HG03442 (cell line): ENCODE measurements at regions not wholly inside any gene's neighbourhood (a gene's known extent, or its start where the extent isn't known, plus 50 kb on each side); places are given as distances from the start of the nearest gene placed in this dataset.
"Not testable (repeated sequence)": the region's sequence is repeated elsewhere in the genome, so short reads cannot be mapped to it uniquely, and the experiment has no call there.

ENCODE experiments used
- ATAC-seq: cut with Tn5 transposase; IDR thresholded peaks from one replicate; pipeline ENCODE4 v1.9.1; 2021; ENCODE audit warnings: mild to moderate bottlenecking, moderate library complexity; ENCODE audit not compliant: unreplicated experiment

GRCh38 chr13:71382285-71382684, 484.7 kb downstream of the DACH1 start:
- no peak for ATAC-seq

GRCh38 chr13:71380191-71380590, 486.8 kb downstream of the DACH1 start:
- ATAC-seq: no peak

GRCh38 chr13:71378961-71379905, 487.8 kb downstream of the DACH1 start:
- ATAC-seq: no peak

GRCh38 chr13:71374471-71375049, 492.4 kb downstream of the DACH1 start:
- ATAC-seq: no peak

- no peak for ATAC-seq
Measured at GRCh38 chr13:71368336-71368735, 498.7 kb downstream of the DACH1 start.

DNA sequence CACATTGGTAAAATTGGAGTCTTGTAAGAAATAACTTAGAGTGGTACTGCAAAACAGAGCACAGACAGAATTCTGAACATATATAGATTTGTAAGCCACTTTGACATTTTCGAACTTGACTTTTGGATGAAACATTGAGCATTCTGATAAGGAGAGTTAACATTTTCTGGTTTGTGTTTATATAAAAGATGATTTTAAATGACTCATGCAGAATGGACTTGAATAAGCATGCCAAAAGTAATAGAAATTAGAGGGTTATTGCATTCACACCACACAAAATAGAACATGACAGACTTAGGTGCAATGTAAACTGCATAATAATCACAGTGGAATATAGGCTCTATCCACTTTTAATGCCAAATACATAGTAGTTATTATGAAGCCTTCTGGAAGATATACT, 507.0 kb downstream of the DACH1 start:
- no peak for ATAC-seq

DNA sequence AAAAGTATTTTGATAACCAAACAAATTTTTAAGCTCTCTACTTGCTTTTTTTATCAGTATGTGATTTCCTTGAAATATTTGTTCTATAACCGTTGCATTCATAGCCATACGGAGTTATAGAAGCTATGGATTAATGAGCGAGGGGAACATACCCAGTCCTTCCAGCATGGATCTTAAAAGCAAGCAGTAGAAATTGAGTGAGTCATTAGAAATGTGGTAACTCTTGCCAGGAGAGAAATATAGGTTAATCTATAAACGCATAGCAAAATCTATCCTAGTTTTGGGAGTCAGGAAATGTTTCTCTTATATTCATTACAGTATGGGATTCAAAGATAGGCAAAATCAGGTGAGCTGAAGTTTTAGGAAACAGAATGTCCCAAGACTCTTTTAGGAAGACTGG, 507.4 kb downstream of the DACH1 start:
- no peak for ATAC-seq

DNA sequence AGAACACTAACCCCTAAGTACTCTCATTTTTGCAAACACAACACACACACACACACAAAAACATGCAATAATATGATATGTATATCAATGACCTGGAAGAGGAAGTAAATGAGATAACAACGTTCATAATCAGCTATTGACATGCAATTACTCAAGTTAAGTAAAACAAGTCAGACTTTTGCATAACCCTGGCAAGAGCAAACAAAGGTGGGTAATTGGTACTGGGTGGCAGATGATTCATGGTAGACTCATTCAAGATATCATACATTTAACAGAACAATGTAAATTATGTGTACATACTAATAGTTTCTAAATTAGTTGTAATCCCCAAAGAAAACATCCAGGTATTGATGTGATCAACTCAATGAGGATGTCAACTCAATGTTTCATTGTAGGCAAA, 508.8 kb downstream of the DACH1 start:
- ATAC-seq: no peak

DNA sequence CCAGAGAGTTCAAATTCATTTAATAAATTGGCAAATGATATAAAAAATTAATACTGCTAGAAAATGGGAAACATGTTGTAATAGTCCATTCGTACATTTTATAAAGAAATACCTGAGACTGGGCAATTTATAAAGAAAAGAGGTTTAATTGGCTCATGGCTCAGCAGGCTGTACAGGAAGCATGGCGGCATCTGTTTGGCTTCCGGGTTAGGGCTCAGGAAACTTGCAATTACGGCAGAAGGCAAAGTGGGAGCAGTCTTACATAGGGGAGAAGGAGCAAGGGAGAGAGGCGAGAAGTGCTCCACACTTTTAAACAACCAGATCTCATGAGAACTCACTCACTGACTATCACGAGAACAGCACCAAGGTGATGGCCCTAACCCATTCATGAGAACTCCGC, 512.0 kb downstream of the DACH1 start:
- no peak for ATAC-seq

DNA sequence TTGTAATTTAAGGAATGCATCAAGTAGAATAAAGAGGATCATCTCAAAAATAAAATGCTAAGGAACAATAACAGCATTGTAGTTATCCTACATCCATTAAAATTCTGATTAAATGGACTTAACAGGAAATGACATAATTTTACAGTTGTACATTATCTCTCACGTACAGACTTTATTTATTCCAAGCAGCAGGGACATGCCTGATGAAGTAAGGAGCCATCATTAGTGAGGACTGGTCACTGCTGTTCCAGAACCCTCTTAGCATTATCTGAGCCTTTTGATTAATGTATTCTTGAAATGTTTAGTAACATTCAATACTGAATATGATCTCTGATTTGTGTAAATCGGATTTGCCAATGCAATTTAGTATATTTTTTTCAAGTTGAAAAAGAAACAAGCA, 516.1 kb downstream of the DACH1 start:
- no peak for ATAC-seq

GRCh38 chr13:71345856-71346255, 521.1 kb downstream of the DACH1 start:
- ATAC-seq: not testable (repeated sequence)

DNA sequence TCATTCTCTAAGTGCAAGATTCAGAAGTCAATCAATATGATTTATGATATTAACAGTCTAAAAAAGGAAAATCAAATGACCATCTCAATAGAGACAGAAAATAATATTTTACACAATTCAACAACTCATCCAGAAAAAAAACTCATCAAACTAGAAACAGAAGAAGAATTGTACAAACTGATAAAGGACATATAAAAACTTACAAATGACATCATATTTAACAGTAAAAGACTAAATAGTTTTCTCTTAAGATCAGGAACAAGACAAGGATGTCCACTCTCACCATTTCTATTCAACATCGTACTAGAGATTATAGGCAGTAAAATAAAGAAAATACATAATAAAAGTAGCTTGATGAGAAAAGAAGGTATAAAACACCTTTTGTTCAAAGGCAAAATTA, 527.3 kb downstream of the DACH1 start:
- no peak for ATAC-seq

DNA sequence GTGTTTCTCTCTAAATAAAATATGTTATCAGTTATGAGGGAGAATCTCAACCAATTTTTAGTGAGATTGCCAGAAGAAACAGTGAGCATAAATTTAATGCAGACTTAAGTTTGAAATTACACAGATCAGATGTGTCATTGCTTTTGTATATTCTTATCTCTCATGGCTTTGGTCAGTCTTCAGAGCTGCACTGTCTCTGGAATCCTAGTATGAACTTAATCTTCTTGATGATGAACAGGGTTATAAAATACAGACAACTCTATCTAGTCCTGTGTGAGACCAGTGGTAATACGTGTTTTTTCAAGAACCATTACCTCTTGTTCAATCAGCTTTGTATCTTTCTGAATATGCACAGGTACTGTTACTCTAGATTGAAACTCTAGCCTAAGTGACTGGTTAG, 528.0 kb downstream of the DACH1 start:
- no peak for ATAC-seq

GRCh38 chr13:71338070-71338469, 528.9 kb downstream of the DACH1 start:
- ATAC-seq: no peak

DNA sequence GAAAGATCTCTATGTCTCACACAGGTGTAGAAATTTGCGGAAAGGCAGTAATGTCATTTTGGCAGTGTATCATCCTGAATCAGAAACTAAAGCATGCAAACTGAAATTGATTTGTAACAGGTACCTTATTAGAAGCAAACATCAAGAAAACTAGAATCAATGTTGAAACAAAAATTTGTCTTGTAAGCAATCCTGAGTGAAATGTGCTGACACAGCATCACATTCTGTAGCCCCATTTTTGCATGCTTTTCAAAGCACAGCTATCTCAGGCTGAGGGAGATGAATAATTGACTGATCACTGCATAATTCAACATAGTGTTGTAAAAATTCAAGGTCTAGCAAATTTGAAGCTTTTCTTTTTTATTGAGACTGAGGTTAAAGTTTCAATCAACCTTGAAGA, 539.7 kb downstream of the DACH1 start:
- ATAC-seq: no peak

DNA sequence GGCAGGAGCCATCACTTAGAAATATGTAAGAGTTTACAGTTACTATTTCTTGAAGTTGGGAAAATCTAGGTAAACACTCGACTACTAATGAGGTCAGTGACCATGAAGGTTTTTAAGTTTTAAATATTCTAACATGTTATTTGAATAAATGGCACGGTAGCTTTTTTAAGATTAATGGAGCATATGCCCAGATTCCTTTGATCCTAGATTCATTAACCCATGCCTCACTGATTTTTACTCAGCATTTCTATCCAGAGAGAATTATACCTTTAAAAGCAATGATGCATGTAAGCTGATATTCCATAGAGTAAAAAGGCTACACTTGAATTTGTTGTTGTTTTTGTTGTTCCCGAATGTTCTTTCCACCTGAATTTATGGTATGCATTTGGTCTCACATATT, 541.4 kb downstream of the DACH1 start:
- ATAC-seq: no peak

DNA sequence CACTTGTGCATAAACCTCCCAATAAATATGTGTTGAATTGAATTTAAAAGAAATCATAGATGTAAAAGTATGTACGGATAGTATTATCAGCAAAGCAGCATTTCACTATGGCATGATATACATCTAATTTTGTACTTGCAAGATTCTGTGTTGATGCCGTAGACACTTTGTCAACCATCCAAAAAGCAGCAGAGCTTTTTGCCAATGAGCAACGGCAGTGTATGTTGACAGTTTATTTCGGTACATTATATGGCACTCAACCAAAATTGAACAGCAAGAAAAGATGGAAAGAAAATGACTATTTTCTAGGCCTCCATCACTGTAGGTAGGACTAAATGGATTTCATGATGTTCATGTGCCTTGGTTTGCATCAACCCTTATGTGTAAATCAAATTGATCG, 543.7 kb downstream of the DACH1 start:
- no peak for ATAC-seq

DNA sequence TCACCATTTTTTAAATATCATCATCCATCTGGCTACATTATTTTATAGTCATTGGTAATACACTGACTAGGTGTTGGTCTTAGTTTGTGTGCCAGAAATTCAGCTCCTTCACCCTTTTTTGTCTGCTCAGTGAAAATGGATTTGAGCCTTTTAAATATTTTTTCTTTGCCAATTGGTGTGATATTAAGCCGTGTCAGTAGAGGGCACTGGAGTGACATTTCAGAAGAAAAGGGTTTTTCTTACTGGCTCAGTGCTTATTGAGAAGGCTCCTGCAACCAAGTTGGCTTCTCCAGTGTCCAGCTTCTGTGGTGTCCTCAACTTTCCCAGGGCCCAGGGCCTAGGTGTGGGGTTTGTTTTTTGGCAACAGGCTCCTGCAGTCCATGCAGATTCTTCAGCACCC, 546.6 kb downstream of the DACH1 start:
- no peak for ATAC-seq

- no peak for ATAC-seq
Measured at GRCh38 chr13:71316792-71317363, 550.1 kb downstream of the DACH1 start.

GRCh38 chr13:71312923-71313322, 554.1 kb downstream of the DACH1 start:
- ATAC-seq: no peak

DNA sequence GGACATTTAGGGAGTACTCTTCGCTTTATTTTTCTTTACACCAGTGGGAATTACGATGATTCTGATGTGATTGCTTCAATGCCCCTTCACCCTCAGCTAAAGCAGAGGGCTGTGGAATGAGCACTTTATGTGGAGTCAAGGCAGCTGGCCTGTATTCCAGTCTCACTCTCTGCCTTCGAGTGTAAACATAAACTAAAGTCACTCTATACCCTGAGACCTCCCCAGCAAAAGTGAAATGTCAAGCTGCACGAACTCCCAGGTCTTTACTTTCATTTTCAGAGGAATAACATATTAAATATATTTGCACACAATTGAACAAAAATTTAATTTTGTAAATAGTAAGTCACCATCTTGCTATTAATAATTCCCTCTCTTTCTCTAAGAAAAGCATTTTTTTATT, 557.1 kb downstream of the DACH1 start:
- ATAC-seq: no peak

- ATAC-seq: no peak
Measured at GRCh38 chr13:71306821-71307220, 560.2 kb downstream of the DACH1 start.
